ENCODE measurements at regions not wholly inside any gene's neighbourhood (a gene's known extent, or its start where the extent isn't known, plus 50 kb on each side); places are given as distances from the start of the nearest gene placed in this dataset.

GRCh38 chr2:10499911-10500521 lies 51.9 kb upstream of the ODC1 start:
- no peaks in the 10 kb centered on the region for H3K27me3 ChIP-seq (ENCODE audit: control insufficient read depth in 4 of 4, insufficient read depth in 4 of 4, low read length in 3 of 4)
- 93% methylated on average over 16 of the region's 16 CpGs for WGBS
- H3K9me3 ChIP-seq (ENCODE audit: control insufficient read depth in 4 of 4, low read length in 3 of 4), result no peaks in the 10 kb centered on the region
- H3K4me3 ChIP-seq (ENCODE audit: low read depth in 1 of 3, low read length in 3 of 3), result no peak overlapping the region
- H3K27ac ChIP-seq (ENCODE audit: low read depth in 1 of 2, low read length in 2 of 2), result no peak overlapping the region
- H3K36me3 ChIP-seq (ENCODE audit: control insufficient read depth in 4 of 4, insufficient read depth in 3 of 4, low read depth in 1 of 4, low read length in 3 of 4), result no peaks in the 10 kb centered on the region
- DNase-seq (ENCODE audit: low spot score), result peak; percentile 26
- no peaks in the 10 kb centered on the region for H3K4me1 ChIP-seq (ENCODE audit: control insufficient read depth in 4 of 4, insufficient read depth in 4 of 4, low read length in 3 of 4)
- H3K9ac ChIP-seq (ENCODE audit: low read depth in 1 of 2, low read length in 2 of 2), result no peak overlapping the region
- TF ChIP-seq ZBTB33 (IDR thresholded peaks at IDR 0.05), result no peak
- TF ChIP-seq CTCF (IDR thresholded peaks at IDR 0.05; ENCODE audit: low read depth, low read length, missing input control), result no peak
- no peak for TF ChIP-seq NR2F2 (IDR thresholded peaks at IDR 0.05)
- no peak for TF ChIP-seq ATF3 (IDR thresholded peaks at IDR 0.05)
- TF ChIP-seq FOXA1 (IDR thresholded peaks at IDR 0.05), result no peak
- TF ChIP-seq EGR1 (IDR thresholded peaks at IDR 0.05; ENCODE audit: low read depth in 2 of 2), result no peak
- TF ChIP-seq GABPA (IDR thresholded peaks at IDR 0.05 in 1 of 2, conservative IDR thresholded peaks at IDR 0.05 in 1 of 2), result no peak
- no peak for TF ChIP-seq REST (IDR thresholded peaks at IDR 0.05)
- TF ChIP-seq FOXA2 (IDR thresholded peaks at IDR 0.05), result no peak
- no peak for TF ChIP-seq RAD21 (IDR thresholded peaks at IDR 0.05)
- TF ChIP-seq YY1 (IDR thresholded peaks at IDR 0.05), result no peak
- no peak for TF ChIP-seq JUND (IDR thresholded peaks at IDR 0.05)
- no peak for TF ChIP-seq MAX (IDR thresholded peaks at IDR 0.05)
- no peak for TF ChIP-seq SP1 (IDR thresholded peaks at IDR 0.05)
- no peak for TF ChIP-seq TAF1 (conservative IDR thresholded peaks at IDR 0.05)
- TF ChIP-seq HNF4G (IDR thresholded peaks at IDR 0.05), result no peak
